ENCODE measurements at regions not wholly inside any gene's neighbourhood (a gene's known extent, or its start where the extent isn't known, plus 50 kb on each side); places are given as distances from the start of the nearest gene placed in this dataset.

GRCh38 chr5:62931153-62931950 is 352.7 kb downstream of the LRRC70 start:
- TF ChIP-seq, protein P1, sequence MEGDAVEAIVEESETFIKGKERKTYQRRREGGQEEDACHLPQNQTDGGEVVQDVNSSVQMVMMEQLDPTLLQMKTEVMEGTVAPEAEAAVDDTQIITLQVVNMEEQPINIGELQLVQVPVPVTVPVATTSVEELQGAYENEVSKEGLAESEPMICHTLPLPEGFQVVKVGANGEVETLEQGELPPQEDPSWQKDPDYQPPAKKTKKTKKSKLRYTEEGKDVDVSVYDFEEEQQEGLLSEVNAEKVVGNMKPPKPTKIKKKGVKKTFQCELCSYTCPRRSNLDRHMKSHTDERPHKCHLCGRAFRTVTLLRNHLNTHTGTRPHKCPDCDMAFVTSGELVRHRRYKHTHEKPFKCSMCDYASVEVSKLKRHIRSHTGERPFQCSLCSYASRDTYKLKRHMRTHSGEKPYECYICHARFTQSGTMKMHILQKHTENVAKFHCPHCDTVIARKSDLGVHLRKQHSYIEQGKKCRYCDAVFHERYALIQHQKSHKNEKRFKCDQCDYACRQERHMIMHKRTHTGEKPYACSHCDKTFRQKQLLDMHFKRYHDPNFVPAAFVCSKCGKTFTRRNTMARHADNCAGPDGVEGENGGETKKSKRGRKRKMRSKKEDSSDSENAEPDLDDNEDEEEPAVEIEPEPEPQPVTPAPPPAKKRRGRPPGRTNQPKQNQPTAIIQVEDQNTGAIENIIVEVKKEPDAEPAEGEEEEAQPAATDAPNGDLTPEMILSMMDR (IDR thresholded peaks at IDR 0.05) = no peak
- Histone ChIP-seq H3K9me3 (no peaks in the 10 kb centered on the region), H3K4me1 (no peaks in the 10 kb centered on the region), H3K4me3 (no peak overlapping the region), H3K36me3 (ENCODE audit: insufficient read depth in 1 of 2, low read depth in 1 of 2) (no peaks in the 10 kb centered on the region), H3K27me3 (ENCODE audit: insufficient read depth in 3 of 3, low read length in 2 of 3) (no peaks in the 10 kb centered on the region), H3K27ac (no peak overlapping the region)
- ATAC-seq (no peak), DNase-seq (no peak)
- intact Hi-C loops (cut with DNase I) = no loop called here
- 81 to 82% (median 82%) methylated on average over 3 of the region's 3 CpGs for WGBS, 3 donors

GRCh38 chr5:62922191-62922590 is 343.6 kb downstream of the LRRC70 start:
- Histone ChIP-seq H3K27ac (no peak overlapping the region), H3K36me3 (ENCODE audit: insufficient read depth in 1 of 2, low read depth in 1 of 2) (no peaks in the 10 kb centered on the region), H3K4me1 (no peaks in the 10 kb centered on the region), H3K27me3 (ENCODE audit: insufficient read depth in 3 of 3, low read length in 2 of 3) (no peaks in the 10 kb centered on the region), H3K9me3 (no peaks in the 10 kb centered on the region), H3K4me3 (no peak overlapping the region)
- 53 to 57% (median 53%) methylated on average over 3 of the region's 3 CpGs for WGBS, 3 donors
- intact Hi-C loops (cut with DNase I) = no loop called here
- DNase-seq (no peak), ATAC-seq (no peak)
- TF ChIP-seq, protein P1 (IDR thresholded peaks at IDR 0.05) = no peak

- no peak overlapping the region for H3K27ac ChIP-seq
- DNase-seq (no peak), ATAC-seq (no peak)
- WGBS, 3 donors = 57 to 76% (median 71%) methylated on average over 1 of the region's 1 CpG
- H3K27me3 ChIP-seq (ENCODE audit: insufficient read depth in 3 of 3, low read length in 2 of 3) = no peaks in the 10 kb centered on the region
- no peaks in the 10 kb centered on the region for H3K36me3 ChIP-seq (ENCODE audit: insufficient read depth in 1 of 2, low read depth in 1 of 2)
- TF ChIP-seq, protein P1 (IDR thresholded peaks at IDR 0.05) = no peak
- no peaks in the 10 kb centered on the region for H3K9me3 ChIP-seq
- intact Hi-C loops (cut with DNase I) = no loop called here
- no peaks in the 10 kb centered on the region for H3K4me1 ChIP-seq
- no peak overlapping the region for H3K4me3 ChIP-seq
Measured at GRCh38 chr5:62920856-62921255, 342.2 kb downstream of the LRRC70 start.

GRCh38 chr5:62909326-62909725 is 330.7 kb downstream of the LRRC70 start:
- 64 to 69% (median 65%) methylated on average over 1 of the region's 1 CpG for WGBS, 3 donors
- no peak overlapping the region for H3K4me3 ChIP-seq
- H3K4me1 ChIP-seq = no peaks in the 10 kb centered on the region
- TF ChIP-seq, protein P1 (IDR thresholded peaks at IDR 0.05) = no peak
- no peak for ATAC-seq
- no peaks in the 10 kb centered on the region for H3K36me3 ChIP-seq (ENCODE audit: insufficient read depth in 1 of 2, low read depth in 1 of 2)
- DNase-seq = no peak
- peaks cover 3% of the 10 kb centered on the region for H3K9me3 ChIP-seq
- no peak overlapping the region for H3K27ac ChIP-seq
- intact Hi-C loops (cut with DNase I) = no loop called here
- H3K27me3 ChIP-seq (ENCODE audit: insufficient read depth in 3 of 3, low read length in 2 of 3) = no peaks in the 10 kb centered on the region

DNA sequence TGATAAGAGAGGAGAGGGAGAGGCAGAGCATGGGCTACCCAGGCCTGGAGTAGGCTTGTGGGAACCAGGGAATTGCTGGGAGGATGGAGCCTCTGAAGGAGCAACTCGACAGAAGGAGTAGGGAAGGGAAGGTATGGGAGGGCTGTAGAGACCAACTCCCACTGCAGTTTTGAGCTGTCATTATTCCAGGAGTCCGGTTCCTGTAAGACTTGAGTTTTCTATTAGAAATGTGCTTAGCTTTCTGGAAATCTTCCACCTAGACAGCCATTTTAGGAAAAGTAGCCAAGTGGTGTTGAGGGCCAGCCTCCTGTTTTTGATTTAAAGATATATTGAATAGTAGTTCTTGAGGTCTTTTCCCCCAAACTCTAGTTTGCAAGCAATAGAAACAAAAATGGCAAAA is 323.5 kb downstream of the LRRC70 start:
- no peak for ATAC-seq
- DNase-seq = no peak
- intact Hi-C loops (cut with DNase I) = no loop called here
- WGBS, 3 donors = 54 to 70% (median 60%) methylated on average over 2 of the region's 2 CpGs
- Histone ChIP-seq H3K27me3 (ENCODE audit: insufficient read depth in 3 of 3, low read length in 2 of 3) (no peaks in the 10 kb centered on the region), H3K4me3 (no peak overlapping the region), H3K36me3 (ENCODE audit: insufficient read depth in 1 of 2, low read depth in 1 of 2) (no peaks in the 10 kb centered on the region), H3K4me1 (no peaks in the 10 kb centered on the region), H3K9me3 (no peaks in the 10 kb centered on the region), H3K27ac (no peak overlapping the region)
- TF ChIP-seq, protein P1 (IDR thresholded peaks at IDR 0.05) = no peak
